Naive thymus-derived CD4-positive, alpha-beta T cell (primary cell): ENCODE measurements at regions not wholly inside any gene's neighbourhood (a gene's known extent, or its start where the extent isn't known, plus 50 kb on each side); places are given as distances from the start of the nearest gene placed in this dataset.
"Not testable (repeated sequence)": the region's sequence is repeated elsewhere in the genome, so short reads cannot be mapped to it uniquely, and the experiment has no call there.

Experiments
- ATAC-seq: fragments of 150-1000 bp; cut with Tn5 transposase; 2 replicates; pipeline ENCODE4 v1.10.0; 2021; ENCODE audit warnings: mild to moderate bottlenecking, moderate library complexity
- CTCF ChIA-PET: fragments of 350-600 bp; sonication (Branson Sonifier 250); formaldehyde crosslinking; loops from one replicate; lab custom pipeline; 2021; ENCODE audit warnings: antibody characterized with exemption; lab: Charles Lee
- POLR2A ChIA-PET: fragments of 350-600 bp; sonication (Branson Sonifier 250); formaldehyde crosslinking; loops from one replicate; lab custom pipeline; 2021; ENCODE audit warnings: antibody characterized with exemption, inconsistent platforms; lab: Charles Lee
- DNase-seq, 9 donors: peaks; one replicate each; pipeline versions ENCODE4 v3.0.0 to v3.0.0-alpha.2; 2020 to 2022; ENCODE audit warnings: mixed read lengths in 1 of 9
- H3K27ac ChIP-seq: one replicate; pipeline ENCODE4 v1.7.0; 2013; ENCODE audit warnings: mild to moderate bottlenecking, low read depth, low read length, moderate library complexity
- H3K27me3 ChIP-seq, 2 donors: one replicate each; pipeline ENCODE4 v1.7.0; 2013; ENCODE audit warnings: low read length in 2 of 2, mild to moderate bottlenecking in 2 of 2, moderate library complexity in 2 of 2; ENCODE audit not compliant: control insufficient read depth in 2 of 2, insufficient read depth in 2 of 2
- H3K36me3 ChIP-seq, 3 experiments: 1 replicate in 2 of 3; 2 replicates in 1 of 3; pipeline ENCODE4 v1.7.0; 2013; ENCODE audit warnings: low read length in 3 of 3, mild to moderate bottlenecking in 3 of 3, moderate library complexity in 1 of 3; ENCODE audit not compliant: insufficient read depth in 3 of 3, control insufficient read depth in 2 of 3
- H3K4me1 ChIP-seq, 2 donors: one replicate each; pipeline ENCODE4 v1.7.0; 2013; ENCODE audit warnings: low read length in 2 of 2, mild to moderate bottlenecking in 2 of 2, moderate library complexity in 1 of 2; ENCODE audit not compliant: control insufficient read depth in 2 of 2, insufficient read depth in 2 of 2
- H3K4me3 ChIP-seq: 2 replicates; pipeline ENCODE4 v1.7.0; 2013; ENCODE audit warnings: mild to moderate bottlenecking, low read length
- H3K9me3 ChIP-seq, 3 experiments: 1 replicate in 2 of 3; 2 replicates in 1 of 3; pipeline ENCODE4 v1.7.0; 2013; ENCODE audit warnings: low read length in 3 of 3; ENCODE audit not compliant: control insufficient read depth in 2 of 3
- H3K27ac Mint-ChIP-seq, 9 donors: one replicate each; pipeline ENCODE4 v1.8.0; 2020 to 2022; ENCODE audit warnings: mixed read lengths in 9 of 9, mild to moderate bottlenecking in 8 of 9, moderate library complexity in 5 of 9, inconsistent platforms in 2 of 9
- H3K27me3 Mint-ChIP-seq, 5 donors: one replicate each; pipeline ENCODE4 v1.8.0; 2021 to 2022; ENCODE audit warnings: mixed read lengths in 5 of 5, mild to moderate bottlenecking in 1 of 5
- H3K36me3 Mint-ChIP-seq, 5 donors: one replicate each; pipeline ENCODE4 v1.8.0; 2020 to 2022; ENCODE audit warnings: mixed read lengths in 5 of 5, mild to moderate bottlenecking in 3 of 5, inconsistent platforms in 1 of 5
- H3K4me1 Mint-ChIP-seq, 7 donors: one replicate each; pipeline ENCODE4 v1.8.0; 2020 to 2022; ENCODE audit warnings: mixed read lengths in 7 of 7, mild to moderate bottlenecking in 3 of 7, inconsistent platforms in 1 of 7
- H3K4me3 Mint-ChIP-seq, 10 donors: one replicate each; pipeline ENCODE4 v1.8.0; 2020 to 2022; ENCODE audit warnings: mild to moderate bottlenecking in 10 of 10, mixed read lengths in 10 of 10, moderate library complexity in 6 of 10, inconsistent platforms in 2 of 10
- H3K9me3 Mint-ChIP-seq, 11 donors: one replicate each; pipeline ENCODE4 v1.8.0; 2020 to 2022; ENCODE audit warnings: mixed read lengths in 11 of 11, mild to moderate bottlenecking in 4 of 11, inconsistent platforms in 1 of 11, moderate library complexity in 1 of 11
- intact Hi-C, 2 donors: fragments of 100-400 bp; cut with micrococcal nuclease; formaldehyde crosslinking; loops; one replicate each; pipeline ENCODE4 v1.15.1; 2023

GRCh38 chr4:103402198-103402597 lies 204.1 kb upstream of the CENPE start:
- H3K36me3 Mint-ChIP-seq: no peaks in the 10 kb centered on the region
- H3K27me3 ChIP-seq: no peaks in the 10 kb centered on the region
- CTCF ChIA-PET: no interaction called here
- DNase-seq (no peak), ATAC-seq (no peak)
- H3K27me3 Mint-ChIP-seq: peaks cover 0 to 5% (median 0%) of the 10 kb centered on the region in 5 donors
- H3K4me3 Mint-ChIP-seq: no peak overlapping the region
- POLR2A ChIA-PET: no interaction called here
- no peak overlapping the region for H3K4me3 ChIP-seq
- H3K9me3 Mint-ChIP-seq: peaks cover 0 to 3% (median 0%) of the 10 kb centered on the region in 11 donors
- H3K36me3 ChIP-seq: no peaks in the 10 kb centered on the region
- no peak overlapping the region for H3K27ac Mint-ChIP-seq
- intact Hi-C loops: no loop called here
- H3K9me3 ChIP-seq: no peaks in the 10 kb centered on the region
- no peak overlapping the region for H3K27ac ChIP-seq
- no peaks in the 10 kb centered on the region for H3K4me1 Mint-ChIP-seq
- no peaks in the 10 kb centered on the region for H3K4me1 ChIP-seq

DNA sequence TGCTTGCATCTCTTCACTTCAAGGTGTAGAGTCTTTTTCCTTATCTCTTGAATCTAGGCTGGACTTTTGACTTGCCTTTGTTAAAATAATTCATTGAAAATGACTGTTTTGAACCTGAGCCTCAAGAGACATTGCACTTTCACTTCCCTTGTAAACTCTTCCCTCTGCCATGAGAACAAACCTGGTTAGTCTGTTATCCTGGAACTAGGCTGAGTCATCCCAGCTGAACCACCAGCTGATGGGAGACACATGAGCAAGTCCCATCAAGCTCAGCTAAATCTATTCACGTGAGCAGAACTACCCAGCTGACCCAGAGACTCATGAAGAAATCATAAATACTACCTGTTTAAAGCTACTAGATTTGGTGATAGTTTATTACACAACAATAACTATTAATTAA lies 202.3 kb upstream of the CENPE start:
- Mint-ChIP-seq H3K36me3 (no peaks in the 10 kb centered on the region), H3K4me1 (no peaks in the 10 kb centered on the region), H3K27me3 (peaks cover 0 to 5% (median 0%) of the 10 kb centered on the region in 5 donors), H3K9me3 (peaks cover 0 to 5% (median 0%) of the 10 kb centered on the region in 11 donors), H3K27ac (no peak overlapping the region), H3K4me3 (no peak overlapping the region)
- intact Hi-C loops: no loop called here
- Histone ChIP-seq H3K9me3 (no peaks in the 10 kb centered on the region), H3K27me3 (no peaks in the 10 kb centered on the region), H3K27ac (no peak overlapping the region), H3K4me3 (no peak overlapping the region), H3K4me1 (no peaks in the 10 kb centered on the region), H3K36me3 (no peaks in the 10 kb centered on the region)
- CTCF ChIA-PET: no interaction called here
- DNase-seq (no peak), ATAC-seq (no peak)
- POLR2A ChIA-PET: no interaction called here

DNA sequence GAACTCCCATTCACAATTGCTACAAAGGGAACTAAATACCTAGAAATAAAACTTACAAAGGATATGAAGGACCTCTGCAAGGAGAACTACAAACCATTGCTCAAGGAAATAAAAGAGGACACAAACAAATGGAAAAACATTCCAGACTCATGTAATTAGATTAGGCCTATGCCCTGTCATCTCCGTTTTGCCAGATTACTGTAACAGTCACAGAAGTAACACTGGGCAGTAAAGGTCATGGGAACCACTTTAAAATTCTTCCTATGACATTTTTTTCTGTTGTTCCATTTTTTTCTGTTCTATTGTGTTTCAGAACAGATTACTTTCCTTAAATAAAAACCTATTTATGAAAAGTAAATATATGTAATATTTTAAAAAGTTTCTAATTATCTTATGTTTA lies 199.4 kb upstream of the CENPE start:
- ChIA-PET POLR2A (no interaction called here), CTCF (no interaction called here)
- Mint-ChIP-seq H3K27me3 (peaks cover 0 to 4% (median 0%) of the 10 kb centered on the region in 5 donors), H3K9me3 (peaks cover 0 to 9% (median 0%) of the 10 kb centered on the region in 11 donors), H3K4me1 (no peaks in the 10 kb centered on the region), H3K4me3 (no peak overlapping the region), H3K27ac (no peak overlapping the region), H3K36me3 (no peaks in the 10 kb centered on the region)
- Histone ChIP-seq H3K9me3 (no peaks in the 10 kb centered on the region), H3K36me3 (no peaks in the 10 kb centered on the region), H3K4me3 (no peak overlapping the region), H3K27me3 (no peaks in the 10 kb centered on the region), H3K4me1 (no peaks in the 10 kb centered on the region), H3K27ac (no peak overlapping the region)
- intact Hi-C loops: no loop called here
- ATAC-seq (no peak), DNase-seq (no peak)

- H3K4me3 Mint-ChIP-seq, H3K36me3 ChIP-seq, H3K4me1 Mint-ChIP-seq, POLR2A ChIA-PET, H3K4me1 ChIP-seq, DNase-seq, intact Hi-C loops, H3K27me3 ChIP-seq, ATAC-seq, H3K9me3 ChIP-seq, H3K27ac Mint-ChIP-seq, H3K4me3 ChIP-seq, H3K36me3 Mint-ChIP-seq, H3K27me3 Mint-ChIP-seq, H3K27ac ChIP-seq, CTCF ChIA-PET: not testable (repeated sequence)
- peaks cover 8 to 27% (median 13%) of the 10 kb centered on the region in 11 donors for H3K9me3 Mint-ChIP-seq
Measured at GRCh38 chr4:103387508-103388011, 189.4 kb upstream of the CENPE start.

DNA sequence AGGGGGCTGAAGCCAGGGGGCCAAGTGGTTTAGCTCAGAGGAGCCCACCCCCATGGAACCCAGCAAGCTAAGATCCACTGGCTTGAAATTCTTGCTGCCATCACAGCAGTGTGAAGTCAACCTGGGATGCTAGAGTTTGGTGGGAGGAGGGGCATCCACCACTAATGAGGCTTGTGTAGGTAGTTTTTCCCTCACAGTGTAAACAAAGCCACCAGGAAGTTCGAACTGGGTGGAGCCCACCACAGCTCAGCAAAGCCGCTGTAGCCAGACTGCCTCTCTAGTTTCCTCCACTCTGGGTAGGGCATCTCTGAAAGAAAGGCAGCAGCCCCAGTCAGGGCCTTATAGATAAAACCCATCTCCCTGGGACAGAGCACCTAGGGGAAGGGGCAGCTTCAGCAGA lies 187.4 kb upstream of the CENPE start:
- DNase-seq, H3K9me3 ChIP-seq, H3K27ac Mint-ChIP-seq, H3K27ac ChIP-seq, CTCF ChIA-PET, intact Hi-C loops, H3K27me3 Mint-ChIP-seq, H3K27me3 ChIP-seq, H3K4me3 Mint-ChIP-seq, ATAC-seq, POLR2A ChIA-PET, H3K36me3 Mint-ChIP-seq, H3K4me3 ChIP-seq, H3K4me1 Mint-ChIP-seq, H3K36me3 ChIP-seq, H3K4me1 ChIP-seq: not testable (repeated sequence)
- H3K9me3 Mint-ChIP-seq: peaks cover 6 to 40% (median 21%) of the 10 kb centered on the region in 11 donors

DNA sequence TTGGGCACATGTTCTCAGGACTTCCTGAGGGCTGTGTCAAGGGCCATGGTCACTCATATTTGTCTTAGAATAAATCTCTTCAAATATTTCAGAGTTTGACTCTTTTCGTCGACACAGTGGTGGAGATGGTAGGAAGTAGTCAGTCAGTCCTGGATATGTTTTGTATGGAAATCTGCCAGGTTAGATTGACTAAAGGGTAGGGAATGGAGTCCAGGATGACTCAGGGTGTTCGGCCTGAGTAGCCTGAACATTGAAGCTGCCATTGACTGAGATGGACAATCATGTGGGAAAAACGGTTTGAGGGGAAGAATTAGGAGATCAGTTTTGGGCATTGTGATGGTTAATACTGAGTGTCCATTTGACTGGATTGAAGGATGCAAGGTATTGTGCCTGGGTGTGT lies 177.1 kb upstream of the CENPE start:
- H3K9me3 Mint-ChIP-seq: peaks cover 0 to 6% (median 0%) of the 10 kb centered on the region in 11 donors
- ATAC-seq: no peak

GRCh38 chr4:103374758-103375157 lies 176.6 kb upstream of the CENPE start:
- ChIA-PET CTCF (no interaction called here), POLR2A (no interaction called here)
- H3K27ac ChIP-seq: no peak overlapping the region
- H3K4me3 ChIP-seq: no peak overlapping the region
- Mint-ChIP-seq H3K4me3 (no peak overlapping the region), H3K27ac (no peak overlapping the region), H3K36me3 (no peaks in the 10 kb centered on the region), H3K4me1 (no peaks in the 10 kb centered on the region), H3K27me3 (no peaks in the 10 kb centered on the region), H3K9me3 (peaks cover 0 to 4% (median 0%) of the 10 kb centered on the region in 11 donors)
- H3K9me3 ChIP-seq: no peaks in the 10 kb centered on the region
- no peak for DNase-seq
- ATAC-seq: no peak
- no peaks in the 10 kb centered on the region for H3K36me3 ChIP-seq
- intact Hi-C loops: no loop called here
- H3K4me1 ChIP-seq: no peaks in the 10 kb centered on the region
- H3K27me3 ChIP-seq: no peaks in the 10 kb centered on the region

More for the DNA sequence above, 177.1 kb upstream of the CENPE start:
- H3K9me3 ChIP-seq: no peaks in the 10 kb centered on the region
- Mint-ChIP-seq H3K4me3 (no peak overlapping the region), H3K27ac (no peak overlapping the region), H3K27me3 (no peaks in the 10 kb centered on the region), H3K4me1 (no peaks in the 10 kb centered on the region), H3K36me3 (no peaks in the 10 kb centered on the region)
- no peaks in the 10 kb centered on the region for H3K4me1 ChIP-seq
- ChIA-PET POLR2A (no interaction called here), CTCF (no interaction called here)
- DNase-seq: no peak
- no peak overlapping the region for H3K27ac ChIP-seq
- no peak overlapping the region for H3K4me3 ChIP-seq
- no peaks in the 10 kb centered on the region for H3K36me3 ChIP-seq
- no peaks in the 10 kb centered on the region for H3K27me3 ChIP-seq
- intact Hi-C loops: no loop called here
